ENCODE measurements at regions not wholly inside any gene's neighbourhood (a gene's known extent, or its start where the extent isn't known, plus 50 kb on each side); places are given as distances from the start of the nearest gene placed in this dataset.

GRCh38 chr10:4675808-4676207 lies 150.2 kb upstream of the AKR1E2 start:
- H3K27ac ChIP-seq, result no peak overlapping the region
- TF ChIP-seq, protein P1, sequence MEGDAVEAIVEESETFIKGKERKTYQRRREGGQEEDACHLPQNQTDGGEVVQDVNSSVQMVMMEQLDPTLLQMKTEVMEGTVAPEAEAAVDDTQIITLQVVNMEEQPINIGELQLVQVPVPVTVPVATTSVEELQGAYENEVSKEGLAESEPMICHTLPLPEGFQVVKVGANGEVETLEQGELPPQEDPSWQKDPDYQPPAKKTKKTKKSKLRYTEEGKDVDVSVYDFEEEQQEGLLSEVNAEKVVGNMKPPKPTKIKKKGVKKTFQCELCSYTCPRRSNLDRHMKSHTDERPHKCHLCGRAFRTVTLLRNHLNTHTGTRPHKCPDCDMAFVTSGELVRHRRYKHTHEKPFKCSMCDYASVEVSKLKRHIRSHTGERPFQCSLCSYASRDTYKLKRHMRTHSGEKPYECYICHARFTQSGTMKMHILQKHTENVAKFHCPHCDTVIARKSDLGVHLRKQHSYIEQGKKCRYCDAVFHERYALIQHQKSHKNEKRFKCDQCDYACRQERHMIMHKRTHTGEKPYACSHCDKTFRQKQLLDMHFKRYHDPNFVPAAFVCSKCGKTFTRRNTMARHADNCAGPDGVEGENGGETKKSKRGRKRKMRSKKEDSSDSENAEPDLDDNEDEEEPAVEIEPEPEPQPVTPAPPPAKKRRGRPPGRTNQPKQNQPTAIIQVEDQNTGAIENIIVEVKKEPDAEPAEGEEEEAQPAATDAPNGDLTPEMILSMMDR (conservative IDR thresholded peaks at IDR 0.05), result no peak

GRCh38 chr10:4673279-4674040 lies 152.5 kb upstream of the AKR1E2 start:
- no peak overlapping the region for H3K27ac ChIP-seq
- TF ChIP-seq, protein P1 (conservative IDR thresholded peaks at IDR 0.05), result no peak

GRCh38 chr10:4672201-4672600 lies 153.8 kb upstream of the AKR1E2 start:
- TF ChIP-seq, protein P1 (conservative IDR thresholded peaks at IDR 0.05), result no peak
- H3K27ac ChIP-seq, result no peak overlapping the region

GRCh38 chr10:4671451-4672145 lies 154.4 kb upstream of the AKR1E2 start:
- TF ChIP-seq, protein P1 (conservative IDR thresholded peaks at IDR 0.05), result no peak
- H3K27ac ChIP-seq, result no peak overlapping the region

DNA sequence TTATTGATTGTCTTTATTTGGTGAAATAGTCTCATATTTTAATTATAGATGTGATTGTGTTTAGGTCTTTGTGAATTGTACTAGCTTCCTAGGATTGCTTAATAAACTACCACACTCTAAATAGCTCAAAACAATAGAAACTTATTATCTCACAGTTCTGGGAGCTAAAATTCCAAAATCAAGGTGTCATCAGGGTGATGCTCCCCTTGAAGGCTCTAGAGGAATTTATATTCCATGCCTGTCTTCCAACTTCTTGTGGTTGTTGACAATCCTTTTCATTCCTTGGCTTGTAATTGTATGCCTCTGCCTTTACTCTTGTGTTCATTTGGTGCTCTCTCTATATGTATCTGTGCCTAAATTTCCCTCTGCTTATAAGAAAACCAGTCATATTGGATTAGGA lies 155.3 kb upstream of the AKR1E2 start:
- TF ChIP-seq, protein P1 (conservative IDR thresholded peaks at IDR 0.05), result no peak

DNA sequence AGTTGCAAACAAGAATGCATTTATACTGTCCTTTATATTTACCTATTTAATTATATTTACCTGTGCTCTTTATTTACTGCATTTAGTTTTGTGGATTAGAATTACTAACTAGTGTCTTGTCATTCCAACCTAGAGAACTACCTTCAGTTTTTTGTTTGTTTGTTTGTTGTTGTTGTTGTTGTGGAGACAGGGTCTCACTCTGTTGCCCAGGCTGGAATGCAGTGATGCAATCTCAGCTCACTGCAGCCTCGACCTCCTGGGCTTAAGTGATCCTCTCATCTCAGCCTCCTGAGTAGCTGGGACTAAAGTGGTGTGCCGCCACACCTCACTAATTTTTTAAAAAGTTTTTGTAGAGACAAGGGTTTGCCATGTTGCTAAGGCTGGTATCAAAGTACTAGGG lies 156.4 kb upstream of the AKR1E2 start:
- TF ChIP-seq, protein P1 (conservative IDR thresholded peaks at IDR 0.05), result no peak
- no peak overlapping the region for H3K27ac ChIP-seq

More for the DNA sequence above, 155.3 kb upstream of the AKR1E2 start:
- no peak overlapping the region for H3K27ac ChIP-seq

- H3K27ac ChIP-seq, result no peak overlapping the region
- TF ChIP-seq, protein P1 (conservative IDR thresholded peaks at IDR 0.05), result no peak
Observed at GRCh38 chr10:4663162-4663992, 162.6 kb upstream of the AKR1E2 start.

All from VCaP (cell line).